ENCODE measurements at regions not wholly inside any gene's neighbourhood (a gene's known extent, or its start where the extent isn't known, plus 50 kb on each side); places are given as distances from the start of the nearest gene placed in this dataset.

DNA sequence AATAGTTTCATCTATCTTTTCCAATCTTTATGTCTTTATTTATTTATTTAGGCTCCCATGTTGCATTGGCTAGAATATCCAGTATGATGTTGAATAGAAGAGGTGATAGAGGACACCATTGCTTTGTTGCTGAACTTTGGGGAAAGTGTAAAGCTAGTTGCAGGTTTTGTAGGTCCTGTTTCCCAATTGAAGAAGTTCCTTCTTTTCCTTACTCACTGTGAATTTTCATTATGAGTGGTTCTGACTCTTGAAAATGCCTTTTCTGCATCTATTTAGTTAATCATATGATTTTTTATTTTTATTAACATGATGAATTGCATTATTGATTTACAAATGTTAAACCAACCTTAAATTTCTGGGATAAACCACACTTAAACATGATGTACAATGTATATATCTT lies 58.9 kb upstream of the NR3C1 start:
- TF ChIP-seq, protein P1, sequence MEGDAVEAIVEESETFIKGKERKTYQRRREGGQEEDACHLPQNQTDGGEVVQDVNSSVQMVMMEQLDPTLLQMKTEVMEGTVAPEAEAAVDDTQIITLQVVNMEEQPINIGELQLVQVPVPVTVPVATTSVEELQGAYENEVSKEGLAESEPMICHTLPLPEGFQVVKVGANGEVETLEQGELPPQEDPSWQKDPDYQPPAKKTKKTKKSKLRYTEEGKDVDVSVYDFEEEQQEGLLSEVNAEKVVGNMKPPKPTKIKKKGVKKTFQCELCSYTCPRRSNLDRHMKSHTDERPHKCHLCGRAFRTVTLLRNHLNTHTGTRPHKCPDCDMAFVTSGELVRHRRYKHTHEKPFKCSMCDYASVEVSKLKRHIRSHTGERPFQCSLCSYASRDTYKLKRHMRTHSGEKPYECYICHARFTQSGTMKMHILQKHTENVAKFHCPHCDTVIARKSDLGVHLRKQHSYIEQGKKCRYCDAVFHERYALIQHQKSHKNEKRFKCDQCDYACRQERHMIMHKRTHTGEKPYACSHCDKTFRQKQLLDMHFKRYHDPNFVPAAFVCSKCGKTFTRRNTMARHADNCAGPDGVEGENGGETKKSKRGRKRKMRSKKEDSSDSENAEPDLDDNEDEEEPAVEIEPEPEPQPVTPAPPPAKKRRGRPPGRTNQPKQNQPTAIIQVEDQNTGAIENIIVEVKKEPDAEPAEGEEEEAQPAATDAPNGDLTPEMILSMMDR (IDR thresholded peaks at IDR 0.05; ENCODE audit: poor library complexity) = no peak
- no peak for TF ChIP-seq EZH2 (IDR thresholded peaks at IDR 0.05; ENCODE audit: borderline replicate concordance)

Data from hepatocyte (in vitro differentiated cells).